DND-41 (cell line): ENCODE measurements at regions not wholly inside any gene's neighbourhood (a gene's known extent, or its start where the extent isn't known, plus 50 kb on each side); places are given as distances from the start of the nearest gene placed in this dataset.

ENCODE experiments used
- ATAC-seq: fragments of 200-7000 bp; cut with Tn5 transposase; 3 replicates; pipeline ENCODE4 v1.9.1; 2021; ENCODE audit warnings: low read depth; ENCODE audit not compliant: insufficient read depth
- DNase-seq: peaks from one replicate; pipeline ENCODE4 v3.0.0-alpha.2; 2020
- H2AFZ ChIP-seq: 2 replicates; pipeline ENCODE4 v1.6.0; 2012; ENCODE audit warnings: low read depth, low read length
- H3K27ac ChIP-seq: 2 replicates; pipeline ENCODE4 v1.5.1; 2012; ENCODE audit warnings: low read length, inconsistent platforms
- H3K27me3 ChIP-seq: fragments of 200-600 bp; sonication (generic); 2 replicates; pipeline ENCODE4 v1.6.0; 2012; ENCODE audit warnings: low read length, mild to moderate bottlenecking, inconsistent platforms; ENCODE audit not compliant: insufficient read depth, poor library complexity
- H3K36me3 ChIP-seq: 2 replicates; pipeline ENCODE4 v1.5.1; 2012; ENCODE audit warnings: low read length, inconsistent platforms; ENCODE audit not compliant: insufficient read depth
- H3K4me1 ChIP-seq: 2 replicates; pipeline ENCODE4 v1.5.1; 2012; ENCODE audit warnings: mild to moderate bottlenecking, low read length; ENCODE audit not compliant: insufficient read depth
- H3K4me2 ChIP-seq: 2 replicates; pipeline ENCODE4 v1.6.0; 2012; ENCODE audit warnings: mild to moderate bottlenecking, moderate library complexity, low read length, inconsistent platforms; ENCODE audit not compliant: insufficient read depth
- H3K4me3 ChIP-seq, 2 experiments: fragments of 200-600 bp in 1 of 2; shearing (Covaris generic) in 1 of 2; 2 replicates each; pipeline ENCODE4 v1.5.1; 2012 to 2016; ENCODE audit warnings: inconsistent platforms in 2 of 2, low read length in 2 of 2, mild to moderate bottlenecking in 2 of 2, low read depth in 1 of 2, moderate library complexity in 1 of 2
- H3K79me2 ChIP-seq: 2 replicates; pipeline ENCODE4 v1.6.0; 2012; ENCODE audit warnings: low read length, inconsistent platforms; ENCODE audit not compliant: insufficient read depth
- H3K9ac ChIP-seq: 2 replicates; pipeline ENCODE4 v1.6.0; 2012; ENCODE audit warnings: low read depth, mild to moderate bottlenecking, inconsistent platforms, low read length, moderate library complexity
- H3K9me3 ChIP-seq: 2 replicates; pipeline ENCODE4 v1.5.1; 2012; ENCODE audit warnings: low read length, moderate library complexity, mild to moderate bottlenecking, inconsistent platforms; ENCODE audit not compliant: insufficient read depth, severe bottlenecking
- H4K20me1 ChIP-seq: 2 replicates; pipeline ENCODE4 v1.6.0; 2012; ENCODE audit warnings: low read length; ENCODE audit not compliant: insufficient read depth
- EZH2 ChIP-seq: IDR thresholded peaks from 3 replicates; pipeline ENCODE4 v1.6.1; 2012; ENCODE audit warnings: borderline replicate concordance, low read depth, mild to moderate bottlenecking, moderate library complexity, low read length, inconsistent platforms; ENCODE audit not compliant: severe bottlenecking
- TF ChIP-seq, protein P1 (sequence below): IDR thresholded peaks from 2 replicates; pipeline ENCODE4 v1.5.1; 2012; ENCODE audit warnings: borderline replicate concordance, low read length, moderate library complexity, mild to moderate bottlenecking; ENCODE audit not compliant: poor library complexity, severe bottlenecking; ENCODE audit errors: extremely low read depth

DNA sequence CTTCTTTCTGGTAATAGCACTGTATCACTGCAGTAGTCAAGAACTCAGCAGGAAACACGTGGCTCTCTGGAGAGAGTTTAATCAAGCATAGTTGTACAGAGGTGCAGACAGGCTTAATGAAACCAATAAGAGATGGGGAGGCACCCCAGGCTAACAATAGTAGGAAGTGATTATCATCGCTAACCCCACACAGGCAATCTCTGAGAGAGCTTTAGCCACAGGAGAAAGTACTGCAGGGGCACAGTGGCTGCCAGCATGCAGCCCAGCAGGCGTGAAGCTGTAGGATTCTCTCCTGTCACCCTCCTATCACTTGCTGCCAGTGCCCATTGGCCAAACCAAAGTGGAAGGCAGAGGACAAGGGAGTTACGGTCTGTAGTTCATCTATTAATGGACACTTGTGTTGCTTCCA lies 450.0 kb upstream of the RASGEF1B start:
- Histone ChIP-seq H3K4me1 (no peaks in the 10 kb centered on the region), H3K9me3 (no peaks in the 10 kb centered on the region), H3K27ac (no peak overlapping the region), H4K20me1 (no peaks in the 10 kb centered on the region), H3K4me3 (no peak overlapping the region), H3K27me3 (peaks cover 5% of the 10 kb centered on the region), H3K79me2 (no peaks in the 10 kb centered on the region), H3K9ac (no peak overlapping the region), H3K4me2 (no peak overlapping the region), H2AFZ (no peak overlapping the region), H3K36me3 (no peaks in the 10 kb centered on the region)
- ATAC-seq, result no peak
- no peak for DNase-seq
- TF ChIP-seq EZH2, result no peak
- TF ChIP-seq, protein P1, sequence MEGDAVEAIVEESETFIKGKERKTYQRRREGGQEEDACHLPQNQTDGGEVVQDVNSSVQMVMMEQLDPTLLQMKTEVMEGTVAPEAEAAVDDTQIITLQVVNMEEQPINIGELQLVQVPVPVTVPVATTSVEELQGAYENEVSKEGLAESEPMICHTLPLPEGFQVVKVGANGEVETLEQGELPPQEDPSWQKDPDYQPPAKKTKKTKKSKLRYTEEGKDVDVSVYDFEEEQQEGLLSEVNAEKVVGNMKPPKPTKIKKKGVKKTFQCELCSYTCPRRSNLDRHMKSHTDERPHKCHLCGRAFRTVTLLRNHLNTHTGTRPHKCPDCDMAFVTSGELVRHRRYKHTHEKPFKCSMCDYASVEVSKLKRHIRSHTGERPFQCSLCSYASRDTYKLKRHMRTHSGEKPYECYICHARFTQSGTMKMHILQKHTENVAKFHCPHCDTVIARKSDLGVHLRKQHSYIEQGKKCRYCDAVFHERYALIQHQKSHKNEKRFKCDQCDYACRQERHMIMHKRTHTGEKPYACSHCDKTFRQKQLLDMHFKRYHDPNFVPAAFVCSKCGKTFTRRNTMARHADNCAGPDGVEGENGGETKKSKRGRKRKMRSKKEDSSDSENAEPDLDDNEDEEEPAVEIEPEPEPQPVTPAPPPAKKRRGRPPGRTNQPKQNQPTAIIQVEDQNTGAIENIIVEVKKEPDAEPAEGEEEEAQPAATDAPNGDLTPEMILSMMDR, result no peak

DNA sequence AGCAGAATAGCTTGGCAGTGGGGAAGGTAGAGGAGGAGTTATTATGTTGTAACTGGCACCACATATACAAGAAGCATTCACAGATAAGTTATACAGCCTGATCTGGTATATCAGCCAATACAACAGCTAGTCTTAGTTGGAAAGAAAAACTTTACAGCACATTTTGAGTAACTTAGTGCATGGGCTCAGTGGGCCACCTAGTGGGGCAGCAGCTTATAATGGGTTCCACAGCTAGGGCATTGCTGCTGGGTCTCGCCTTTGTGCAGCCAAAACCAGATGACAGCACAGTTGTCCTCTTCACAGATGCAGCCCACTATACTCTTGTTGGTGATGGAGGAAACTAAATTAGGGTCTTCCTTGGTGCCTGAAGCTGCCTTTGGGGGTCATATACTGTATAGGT lies 448.1 kb upstream of the RASGEF1B start:
- peaks cover 8% of the 10 kb centered on the region for H3K27me3 ChIP-seq
- no peak overlapping the region for H3K4me2 ChIP-seq
- H4K20me1 ChIP-seq, result no peaks in the 10 kb centered on the region
- no peak overlapping the region for H3K9ac ChIP-seq
- no peak for DNase-seq
- H3K4me3 ChIP-seq, result no peak overlapping the region
- TF ChIP-seq EZH2, result no peak
- TF ChIP-seq, protein P1, result no peak
- no peaks in the 10 kb centered on the region for H3K9me3 ChIP-seq
- no peak overlapping the region for H3K27ac ChIP-seq
- H3K36me3 ChIP-seq, result no peaks in the 10 kb centered on the region
- no peaks in the 10 kb centered on the region for H3K4me1 ChIP-seq
- ATAC-seq, result no peak
- H3K79me2 ChIP-seq, result no peaks in the 10 kb centered on the region
- no peak overlapping the region for H2AFZ ChIP-seq

DNA sequence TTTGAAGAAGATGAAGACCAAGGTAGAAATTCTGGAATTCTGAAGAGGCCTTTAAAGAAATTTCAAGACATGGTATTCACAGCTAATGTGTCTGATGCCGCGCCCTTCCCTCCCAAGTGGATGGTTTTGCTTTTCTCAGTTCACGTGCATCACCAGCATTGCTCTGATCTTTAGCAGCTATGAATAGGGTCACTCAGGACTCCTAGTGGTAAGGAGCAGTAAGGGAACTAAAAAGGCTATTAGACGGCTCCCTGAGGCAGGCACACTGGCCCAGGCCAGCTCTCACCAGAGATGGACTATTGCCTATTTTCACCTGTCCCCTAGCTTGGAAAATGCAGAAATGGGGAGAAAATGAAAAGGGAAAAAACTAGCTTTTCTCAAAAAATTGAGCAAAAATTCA lies 447.5 kb upstream of the RASGEF1B start:
- Histone ChIP-seq H3K4me2 (no peak overlapping the region), H3K27ac (no peak overlapping the region), H3K79me2 (no peaks in the 10 kb centered on the region), H4K20me1 (no peaks in the 10 kb centered on the region), H3K4me3 (no peak overlapping the region), H3K9me3 (no peaks in the 10 kb centered on the region), H3K9ac (no peak overlapping the region), H3K4me1 (no peaks in the 10 kb centered on the region), H3K36me3 (no peaks in the 10 kb centered on the region), H2AFZ (no peak overlapping the region), H3K27me3 (peaks cover 8% of the 10 kb centered on the region)
- TF ChIP-seq, protein P1, result peak; percentile 30
- no peak for TF ChIP-seq EZH2
- peak; percentile 58; the same call in 1 of the 3 replicates for ATAC-seq
- no peak for DNase-seq

DNA sequence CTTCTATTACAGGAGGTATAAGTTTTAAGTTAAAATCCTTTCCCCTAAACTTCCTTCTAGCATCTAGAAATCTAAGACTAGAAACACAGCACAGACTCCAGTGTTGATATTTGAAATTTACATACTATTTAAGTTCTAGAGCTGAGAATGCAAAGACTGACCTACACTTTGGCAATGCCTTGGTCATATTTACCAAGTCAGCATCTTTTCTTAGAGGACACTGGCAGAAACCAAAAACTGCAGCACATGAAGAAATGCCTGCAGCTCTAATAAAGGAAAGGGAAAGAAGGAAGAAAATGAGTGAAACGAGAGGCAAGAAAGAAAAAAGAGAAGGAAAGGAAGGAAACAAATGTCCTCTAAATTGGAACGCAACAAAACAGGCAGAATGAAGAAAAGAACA lies 443.7 kb upstream of the RASGEF1B start:
- Histone ChIP-seq H4K20me1 (no peaks in the 10 kb centered on the region), H3K4me3 (no peak overlapping the region), H3K4me2 (no peak overlapping the region), H3K36me3 (no peaks in the 10 kb centered on the region), H3K4me1 (no peaks in the 10 kb centered on the region), H2AFZ (no peak overlapping the region), H3K27ac (no peak overlapping the region), H3K27me3 (peaks cover 8% of the 10 kb centered on the region), H3K9ac (no peak overlapping the region), H3K79me2 (no peaks in the 10 kb centered on the region), H3K9me3 (no peaks in the 10 kb centered on the region)
- ATAC-seq, result no peak
- TF ChIP-seq, protein P1, result no peak
- TF ChIP-seq EZH2, result no peak
- DNase-seq, result no peak
